ENCODE measurements at regions not wholly inside any gene's neighbourhood (a gene's known extent, or its start where the extent isn't known, plus 50 kb on each side); places are given as distances from the start of the nearest gene placed in this dataset.

- Histone ChIP-seq H4K20me1 (ENCODE audit: insufficient read depth, low read length) (no peaks in the 10 kb centered on the region), H3K14ac (replicated peaks; ENCODE audit: low read depth, low read length) (no peak overlapping the region), H3K79me1 (ENCODE audit: low read depth in 1 of 2, low read length in 2 of 2) (no peaks in the 10 kb centered on the region), H2BK15ac (ENCODE audit: low read depth, low read length) (no peak overlapping the region), H4K8ac (ENCODE audit: low read depth in 2 of 2, low read length in 2 of 2) (no peak overlapping the region), H3K4ac (ENCODE audit: low read depth, low read length) (no peak overlapping the region), H2BK5ac (ENCODE audit: low read depth, low read length, poor library complexity, severe bottlenecking) (no peak overlapping the region), H2AFZ (replicated peaks; ENCODE audit: low read length, poor library complexity) (no peak overlapping the region), H3K9ac (ENCODE audit: low read depth, low read length) (no peak overlapping the region), H3K4me2 (ENCODE audit: low read depth, low read length) (no peak overlapping the region), H2AK9ac (replicated peaks; ENCODE audit: low read depth, low read length, poor library complexity) (no peak overlapping the region), H2BK20ac (ENCODE audit: low read depth, low read length) (no peak overlapping the region), H3K18ac (ENCODE audit: low read depth, low read length) (no peak overlapping the region; the same call in 1 of the 2 replicates), H3K4me3 (ENCODE audit: insufficient read depth, low read depth, low read length) (no peak overlapping the region), H3K27ac (ENCODE audit: insufficient read depth, low read length) (no peak overlapping the region), H3K36me3 (ENCODE audit: control insufficient read depth, insufficient read depth, low read length) (no peaks in the 10 kb centered on the region), H3K56ac (ENCODE audit: extremely low read depth, insufficient read depth, low read length) (no peak overlapping the region), H4K91ac (ENCODE audit: insufficient read depth, low read depth, low read length) (no peak overlapping the region), H2BK120ac (ENCODE audit: low read depth, low read length) (no peak overlapping the region), H3K27me3 (ENCODE audit: control insufficient read depth, insufficient read depth, low read length) (0 out of 2 replicates have a peak, but pooled peaks cover 2% of the 10 kb centered on the region), H3K23ac (ENCODE audit: low read depth, low read length) (no peak overlapping the region), H4K5ac (ENCODE audit: low read depth, low read length) (no peak overlapping the region), H3K4me1 (ENCODE audit: control insufficient read depth, insufficient read depth, low read length) (no peaks in the 10 kb centered on the region), H2AK5ac (ENCODE audit: low read depth, low read length) (no peak overlapping the region), H3K9me1 (ENCODE audit: insufficient read depth, low read length) (no peaks in the 10 kb centered on the region), H3K9me3 (ENCODE audit: control insufficient read depth, insufficient read depth, low read length) (0 out of 2 replicates have a peak, but pooled peaks cover 2% of the 10 kb centered on the region)
- ChIA-PET CTCF (interaction anchor here (1.2 kb wide), 1 partner anchor 21 kb away, joined by 3 read pairs; no protein-coding TSS in a partner anchor), POLR2A (ENCODE audit: unreplicated experiment) (no interaction called here)
- in situ Hi-C loops (cut with MboI; ENCODE audit: low sequenced_read_pairs) (no loop called here), dilution Hi-C loops (cut with HindIII; ENCODE audit: low sequenced_read_pairs, unreplicated experiment) (no loop called here), intact Hi-C loops (cut with micrococcal nuclease) (no loop called here)
- BruUV-seq (replicated peaks) = no TSS peak
- ATAC-seq (ENCODE audit: low read depth) (no peak), DNase-seq (no peak)
- no peak for TF ChIP-seq MAFK (IDR thresholded peaks at IDR 0.05; ENCODE audit: low read depth, low read length)
- TF ChIP-seq NFE2L2 (IDR thresholded peaks at IDR 0.05; ENCODE audit: low read depth, low read length) = no peak
- no peak for TF ChIP-seq FOS (IDR thresholded peaks at IDR 0.05; ENCODE audit: low read depth, low read length)
- no peak for TF ChIP-seq RCOR1 (IDR thresholded peaks at IDR 0.05; ENCODE audit: insufficient replicate concordance, low read length)
- no peak for TF ChIP-seq CEBPB (IDR thresholded peaks at IDR 0.05; ENCODE audit: low read depth, low read length)
- no peak for TF ChIP-seq CTCF (conservative IDR thresholded peaks at IDR 0.05; ENCODE audit: low read depth, low read length)
- no peak for TF ChIP-seq MXI1 (IDR thresholded peaks at IDR 0.05; ENCODE audit: borderline replicate concordance, low read depth, low read length)
- no peak for TF ChIP-seq MAZ (IDR thresholded peaks at IDR 0.05; ENCODE audit: borderline replicate concordance, low read depth, low read length)
- TF ChIP-seq RAD21 (IDR thresholded peaks at IDR 0.05; ENCODE audit: low read length) = no peak
- no peak for TF ChIP-seq ELK1 (IDR thresholded peaks at IDR 0.05; ENCODE audit: borderline replicate concordance, low read depth, low read length)
- TF ChIP-seq SMC3 (IDR thresholded peaks at IDR 0.05; ENCODE audit: low read depth, low read length) = no peak
- TF ChIP-seq USF2 (IDR thresholded peaks at IDR 0.05; ENCODE audit: low read depth, low read length) = no peak
- TF ChIP-seq POLR2A (IDR thresholded peaks at IDR 0.05; ENCODE audit: low read depth, low read length) = no peak
- no peak for TF ChIP-seq CHD1 (IDR thresholded peaks at IDR 0.05; ENCODE audit: low read depth, low read length)
- no CpG with 5 or more reads among the region's 9 CpGs for WGBS, 2 experiments (ENCODE audit: extremely low coverage in 2 of 2, insufficient read length in 1 of 2)
Observed at GRCh38 chr2:21356086-21356856, 232.5 kb downstream of the TDRD15 start.

Data from IMR-90 (cell line).